HepG2 (cell line): ENCODE measurements at regions not wholly inside any gene's neighbourhood (a gene's known extent, or its start where the extent isn't known, plus 50 kb on each side); places are given as distances from the start of the nearest gene placed in this dataset.
A peak's percentile ranks its signal among the peaks of the same experiment; 100 is the strongest.

Source experiments
- ARHGAP35 ChIP-seq: sonication (generic); formaldehyde crosslinking; IDR thresholded peaks from 2 replicates; pipeline ENCODE4 v1.9.0; 2022; ENCODE audit warnings: mild to moderate bottlenecking, inconsistent platforms, moderate library complexity, missing genetic modification reagents, borderline replicate concordance
- ARID4A ChIP-seq: sonication (generic); formaldehyde crosslinking; IDR thresholded peaks from 2 replicates; pipeline ENCODE4 v1.5.0; 2020; ENCODE audit warnings: mild to moderate bottlenecking, missing genetic modification reagents, borderline replicate concordance
- GATAD1 ChIP-seq: IDR thresholded peaks from 2 replicates; pipeline ENCODE4 v1.6.1; 2016; ENCODE audit warnings: missing genetic modification reagents, missing compliant biosample characterization
- HIVEP1 ChIP-seq: sonication (generic); formaldehyde crosslinking; IDR thresholded peaks from 2 replicates; pipeline ENCODE4 v1.4.0; 2020; ENCODE audit warnings: mild to moderate bottlenecking, missing genetic modification reagents
- HMG20A ChIP-seq: IDR thresholded peaks from 2 replicates; pipeline ENCODE4 v1.6.1; 2016; ENCODE audit warnings: borderline replicate concordance
- HMGA1 ChIP-seq: sonication (generic); formaldehyde crosslinking; conservative IDR thresholded peaks from 2 replicates; pipeline ENCODE4 v1.4.0; 2020; ENCODE audit warnings: missing genetic modification reagents
- KAT8 ChIP-seq: IDR thresholded peaks from 2 replicates; pipeline ENCODE4 v1.6.1; 2016; ENCODE audit warnings: missing genetic modification reagents, missing compliant biosample characterization
- SRY ChIP-seq: sonication (generic); formaldehyde crosslinking; IDR thresholded peaks from 2 replicates; pipeline ENCODE4 v1.8.0; 2022; ENCODE audit warnings: mild to moderate bottlenecking, missing genetic modification reagents
- ZNF17 ChIP-seq: sonication (generic); formaldehyde crosslinking; IDR thresholded peaks from 2 replicates; pipeline ENCODE4 v1.5.0; 2020; ENCODE audit warnings: mild to moderate bottlenecking, missing genetic modification reagents
- ZNF337 ChIP-seq: sonication (generic); formaldehyde crosslinking; IDR thresholded peaks from 2 replicates; pipeline ENCODE4 v1.5.1; 2020; ENCODE audit warnings: missing genetic modification reagents, low read depth, mild to moderate bottlenecking, borderline replicate concordance
- ZNF354B ChIP-seq: sonication (generic); formaldehyde crosslinking; IDR thresholded peaks from 2 replicates; pipeline ENCODE4 v1.8.0; 2022; ENCODE audit warnings: mild to moderate bottlenecking, missing genetic modification reagents
- ZSCAN21 ChIP-seq: sonication (generic); formaldehyde crosslinking; IDR thresholded peaks from 2 replicates; pipeline ENCODE4 v1.8.0; 2022; ENCODE audit warnings: mild to moderate bottlenecking, missing genetic modification reagents, moderate library complexity, borderline replicate concordance
- TF ChIP-seq, protein P1 (sequence below): sonication (generic); formaldehyde crosslinking; IDR thresholded peaks from 2 replicates; pipeline ENCODE4 v1.5.0; 2020; ENCODE audit warnings: missing genetic modification reagents
- TF ChIP-seq, protein P2 (sequence below): sonication (generic); formaldehyde crosslinking; IDR thresholded peaks from 2 replicates; pipeline ENCODE4 v1.4.0; 2020; ENCODE audit warnings: missing genetic modification reagents, borderline replicate concordance
- TF ChIP-seq, protein P3 (sequence below): sonication (generic); formaldehyde crosslinking; IDR thresholded peaks from 2 replicates; pipeline ENCODE4 v1.4.0; 2020; ENCODE audit warnings: missing genetic modification reagents, borderline replicate concordance
- TF ChIP-seq, protein P4 (sequence below): sonication (generic); formaldehyde crosslinking; conservative IDR thresholded peaks from 2 replicates; pipeline ENCODE4 v1.5.0; 2020; ENCODE audit warnings: missing genetic modification reagents

DNA sequence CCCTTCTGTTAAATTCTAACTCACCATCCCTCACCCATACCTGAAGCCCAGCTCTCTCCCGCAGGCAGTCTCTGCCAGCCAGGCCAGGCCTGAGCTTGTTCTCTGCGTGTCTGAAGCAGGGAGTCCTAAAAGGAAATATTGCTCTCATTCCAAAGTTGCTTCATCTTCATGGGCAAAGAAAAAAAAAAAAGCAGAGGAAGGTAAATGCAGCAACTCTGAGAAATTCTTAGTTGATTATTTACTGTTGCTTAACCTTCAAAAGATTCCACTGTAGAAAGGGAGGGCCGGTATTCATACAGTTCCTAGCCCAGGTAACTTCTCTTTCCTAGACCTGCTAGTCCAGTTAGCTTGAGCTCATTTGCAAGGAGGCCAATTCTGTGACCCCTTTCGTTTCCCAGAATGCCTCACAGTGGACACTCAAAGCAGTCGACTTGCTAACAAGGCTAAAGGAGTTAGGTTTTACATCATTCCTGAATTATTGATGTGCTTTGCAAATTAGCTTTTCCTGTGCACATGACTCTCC lies 193.5 kb upstream of the EEA1 start (continued):
- TF ChIP-seq HMGA1 (no peak), ZNF337 (CRISPR knock-in tag) (no peak), ARHGAP35 (CRISPR knock-in tag) (no peak), ZNF17 (CRISPR knock-in tag) (no peak), ARID4A (CRISPR knock-in tag) (peak; percentile 18; the same call in 1 of the 2 replicates), ZSCAN21 (no peak), HMG20A (peak; percentile 57; the same call in 1 of the 2 replicates), HIVEP1 (no peak), ZNF354B (no peak), GATAD1 (CRISPR knock-in tag) (0 out of 2 replicates have a peak, but pooled peaks have one; percentile 22), KAT8 (CRISPR knock-in tag) (peak; percentile 42; the same call in 1 of the 2 replicates), SRY (CRISPR knock-in tag) (no peak)
- TF ChIP-seq, protein P1, sequence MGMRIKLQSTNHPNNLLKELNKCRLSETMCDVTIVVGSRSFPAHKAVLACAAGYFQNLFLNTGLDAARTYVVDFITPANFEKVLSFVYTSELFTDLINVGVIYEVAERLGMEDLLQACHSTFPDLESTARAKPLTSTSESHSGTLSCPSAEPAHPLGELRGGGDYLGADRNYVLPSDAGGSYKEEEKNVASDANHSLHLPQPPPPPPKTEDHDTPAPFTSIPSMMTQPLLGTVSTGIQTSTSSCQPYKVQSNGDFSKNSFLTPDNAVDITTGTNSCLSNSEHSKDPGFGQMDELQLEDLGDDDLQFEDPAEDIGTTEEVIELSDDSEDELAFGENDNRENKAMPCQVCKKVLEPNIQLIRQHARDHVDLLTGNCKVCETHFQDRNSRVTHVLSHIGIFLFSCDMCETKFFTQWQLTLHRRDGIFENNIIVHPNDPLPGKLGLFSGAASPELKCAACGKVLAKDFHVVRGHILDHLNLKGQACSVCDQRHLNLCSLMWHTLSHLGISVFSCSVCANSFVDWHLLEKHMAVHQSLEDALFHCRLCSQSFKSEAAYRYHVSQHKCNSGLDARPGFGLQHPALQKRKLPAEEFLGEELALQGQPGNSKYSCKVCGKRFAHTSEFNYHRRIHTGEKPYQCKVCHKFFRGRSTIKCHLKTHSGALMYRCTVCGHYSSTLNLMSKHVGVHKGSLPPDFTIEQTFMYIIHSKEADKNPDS, result no peak
- TF ChIP-seq, protein P2, sequence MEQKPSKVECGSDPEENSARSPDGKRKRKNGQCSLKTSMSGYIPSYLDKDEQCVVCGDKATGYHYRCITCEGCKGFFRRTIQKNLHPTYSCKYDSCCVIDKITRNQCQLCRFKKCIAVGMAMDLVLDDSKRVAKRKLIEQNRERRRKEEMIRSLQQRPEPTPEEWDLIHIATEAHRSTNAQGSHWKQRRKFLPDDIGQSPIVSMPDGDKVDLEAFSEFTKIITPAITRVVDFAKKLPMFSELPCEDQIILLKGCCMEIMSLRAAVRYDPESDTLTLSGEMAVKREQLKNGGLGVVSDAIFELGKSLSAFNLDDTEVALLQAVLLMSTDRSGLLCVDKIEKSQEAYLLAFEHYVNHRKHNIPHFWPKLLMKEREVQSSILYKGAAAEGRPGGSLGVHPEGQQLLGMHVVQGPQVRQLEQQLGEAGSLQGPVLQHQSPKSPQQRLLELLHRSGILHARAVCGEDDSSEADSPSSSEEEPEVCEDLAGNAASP (CRISPR knock-in tag), result peak; percentile 30; the same call in 1 of the 2 replicates
- TF ChIP-seq, protein P3, sequence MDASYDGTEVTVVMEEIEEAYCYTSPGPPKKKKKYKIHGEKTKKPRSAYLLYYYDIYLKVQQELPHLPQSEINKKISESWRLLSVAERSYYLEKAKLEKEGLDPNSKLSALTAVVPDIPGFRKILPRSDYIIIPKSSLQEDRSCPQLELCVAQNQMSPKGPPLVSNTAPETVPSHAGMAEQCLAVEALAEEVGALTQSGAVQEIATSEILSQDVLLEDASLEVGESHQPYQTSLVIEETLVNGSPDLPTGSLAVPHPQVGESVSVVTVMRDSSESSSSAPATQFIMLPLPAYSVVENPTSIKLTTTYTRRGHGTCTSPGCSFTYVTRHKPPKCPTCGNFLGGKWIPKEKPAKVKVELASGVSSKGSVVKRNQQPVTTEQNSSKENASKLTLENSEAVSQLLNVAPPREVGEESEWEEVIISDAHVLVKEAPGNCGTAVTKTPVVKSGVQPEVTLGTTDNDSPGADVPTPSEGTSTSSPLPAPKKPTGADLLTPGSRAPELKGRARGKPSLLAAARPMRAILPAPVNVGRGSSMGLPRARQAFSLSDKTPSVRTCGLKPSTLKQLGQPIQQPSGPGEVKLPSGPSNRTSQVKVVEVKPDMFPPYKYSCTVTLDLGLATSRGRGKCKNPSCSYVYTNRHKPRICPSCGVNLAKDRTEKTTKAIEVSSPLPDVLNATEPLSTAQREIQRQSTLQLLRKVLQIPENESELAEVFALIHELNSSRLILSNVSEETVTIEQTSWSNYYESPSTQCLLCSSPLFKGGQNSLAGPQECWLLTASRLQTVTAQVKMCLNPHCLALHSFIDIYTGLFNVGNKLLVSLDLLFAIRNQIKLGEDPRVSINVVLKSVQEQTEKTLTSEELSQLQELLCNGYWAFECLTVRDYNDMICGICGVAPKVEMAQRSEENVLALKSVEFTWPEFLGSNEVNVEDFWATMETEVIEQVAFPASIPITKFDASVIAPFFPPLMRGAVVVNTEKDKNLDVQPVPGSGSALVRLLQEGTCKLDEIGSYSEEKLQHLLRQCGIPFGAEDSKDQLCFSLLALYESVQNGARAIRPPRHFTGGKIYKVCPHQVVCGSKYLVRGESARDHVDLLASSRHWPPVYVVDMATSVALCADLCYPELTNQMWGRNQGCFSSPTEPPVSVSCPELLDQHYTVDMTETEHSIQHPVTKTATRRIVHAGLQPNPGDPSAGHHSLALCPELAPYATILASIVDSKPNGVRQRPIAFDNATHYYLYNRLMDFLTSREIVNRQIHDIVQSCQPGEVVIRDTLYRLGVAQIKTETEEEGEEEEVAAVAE (CRISPR knock-in tag), result no peak
- TF ChIP-seq, protein P4, sequence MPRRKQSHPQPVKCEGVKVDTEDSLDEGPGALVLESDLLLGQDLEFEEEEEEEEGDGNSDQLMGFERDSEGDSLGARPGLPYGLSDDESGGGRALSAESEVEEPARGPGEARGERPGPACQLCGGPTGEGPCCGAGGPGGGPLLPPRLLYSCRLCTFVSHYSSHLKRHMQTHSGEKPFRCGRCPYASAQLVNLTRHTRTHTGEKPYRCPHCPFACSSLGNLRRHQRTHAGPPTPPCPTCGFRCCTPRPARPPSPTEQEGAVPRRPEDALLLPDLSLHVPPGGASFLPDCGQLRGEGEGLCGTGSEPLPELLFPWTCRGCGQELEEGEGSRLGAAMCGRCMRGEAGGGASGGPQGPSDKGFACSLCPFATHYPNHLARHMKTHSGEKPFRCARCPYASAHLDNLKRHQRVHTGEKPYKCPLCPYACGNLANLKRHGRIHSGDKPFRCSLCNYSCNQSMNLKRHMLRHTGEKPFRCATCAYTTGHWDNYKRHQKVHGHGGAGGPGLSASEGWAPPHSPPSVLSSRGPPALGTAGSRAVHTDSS (CRISPR knock-in tag), result no peak
